ENCODE measurements at regions not wholly inside any gene's neighbourhood (a gene's known extent, or its start where the extent isn't known, plus 50 kb on each side); places are given as distances from the start of the nearest gene placed in this dataset.

DNA sequence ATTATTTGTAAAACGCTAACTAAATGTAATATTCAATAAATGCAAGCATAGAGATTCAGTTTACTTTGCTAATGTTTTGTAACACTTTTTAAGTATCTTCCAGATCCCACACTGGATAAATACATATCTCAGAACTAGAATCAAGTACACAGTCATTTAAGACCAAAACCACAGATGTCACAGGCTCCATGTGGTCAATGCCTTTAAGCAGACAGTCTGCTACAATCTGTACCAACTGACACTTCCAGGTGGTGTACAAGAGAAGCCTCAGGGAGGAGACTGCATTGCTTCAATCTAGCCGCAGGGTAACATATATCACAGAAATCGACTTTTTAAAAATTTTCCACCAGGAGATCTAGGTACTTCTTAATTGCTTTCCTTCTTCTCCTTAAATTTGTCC, 229.6 kb upstream of the DIAPH2 start:
- TF ChIP-seq, protein P1, sequence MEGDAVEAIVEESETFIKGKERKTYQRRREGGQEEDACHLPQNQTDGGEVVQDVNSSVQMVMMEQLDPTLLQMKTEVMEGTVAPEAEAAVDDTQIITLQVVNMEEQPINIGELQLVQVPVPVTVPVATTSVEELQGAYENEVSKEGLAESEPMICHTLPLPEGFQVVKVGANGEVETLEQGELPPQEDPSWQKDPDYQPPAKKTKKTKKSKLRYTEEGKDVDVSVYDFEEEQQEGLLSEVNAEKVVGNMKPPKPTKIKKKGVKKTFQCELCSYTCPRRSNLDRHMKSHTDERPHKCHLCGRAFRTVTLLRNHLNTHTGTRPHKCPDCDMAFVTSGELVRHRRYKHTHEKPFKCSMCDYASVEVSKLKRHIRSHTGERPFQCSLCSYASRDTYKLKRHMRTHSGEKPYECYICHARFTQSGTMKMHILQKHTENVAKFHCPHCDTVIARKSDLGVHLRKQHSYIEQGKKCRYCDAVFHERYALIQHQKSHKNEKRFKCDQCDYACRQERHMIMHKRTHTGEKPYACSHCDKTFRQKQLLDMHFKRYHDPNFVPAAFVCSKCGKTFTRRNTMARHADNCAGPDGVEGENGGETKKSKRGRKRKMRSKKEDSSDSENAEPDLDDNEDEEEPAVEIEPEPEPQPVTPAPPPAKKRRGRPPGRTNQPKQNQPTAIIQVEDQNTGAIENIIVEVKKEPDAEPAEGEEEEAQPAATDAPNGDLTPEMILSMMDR (IDR thresholded peaks at IDR 0.05) = no peak
- no peak for TF ChIP-seq POLR2A (IDR thresholded peaks at IDR 0.05)

Data from right lobe of liver (tissue), 4 donors.